ENCODE measurements at regions not wholly inside any gene's neighbourhood (a gene's known extent, or its start where the extent isn't known, plus 50 kb on each side); places are given as distances from the start of the nearest gene placed in this dataset.
"Not testable (repeated sequence)": the region's sequence is repeated elsewhere in the genome, so short reads cannot be mapped to it uniquely, and the experiment has no call there.

- no peak for DNase-seq (ENCODE audit: low spot score)
These were observed 116.3 kb upstream of the ERG start for GRCh38 chr21:38614558-38614957.

- DNase-seq (ENCODE audit: low spot score), result no peak
These were observed 121.2 kb upstream of the ERG start for GRCh38 chr21:38619480-38619879.

GRCh38 chr21:38619992-38620479 lies 121.8 kb upstream of the ERG start:
- no peak for DNase-seq (ENCODE audit: low spot score)

GRCh38 chr21:38621132-38621531 lies 122.9 kb upstream of the ERG start:
- no peak for DNase-seq (ENCODE audit: low spot score)

GRCh38 chr21:38622081-38622826 lies 124.0 kb upstream of the ERG start:
- no peak for DNase-seq (ENCODE audit: low spot score)

- DNase-seq (ENCODE audit: low spot score), result no peak
These were observed 124.5 kb upstream of the ERG start for GRCh38 chr21:38622827-38623209.

- DNase-seq (ENCODE audit: low spot score), result no peak
These were observed 125.3 kb upstream of the ERG start for GRCh38 chr21:38623552-38623951.

GRCh38 chr21:38625000-38625399 lies 126.7 kb upstream of the ERG start:
- DNase-seq (ENCODE audit: low spot score), result no peak

GRCh38 chr21:38626306-38626705 lies 128.0 kb upstream of the ERG start:
- DNase-seq (ENCODE audit: low spot score), result no peak

- DNase-seq (ENCODE audit: low spot score), result no peak
These were observed 130.1 kb upstream of the ERG start for GRCh38 chr21:38628349-38628748.

GRCh38 chr21:38631206-38631605 lies 132.9 kb upstream of the ERG start:
- DNase-seq (ENCODE audit: low spot score), result no peak

GRCh38 chr21:38631676-38632075 lies 133.4 kb upstream of the ERG start:
- no peak for DNase-seq (ENCODE audit: low spot score)

GRCh38 chr21:38637161-38637560 lies 138.9 kb upstream of the ERG start:
- no peak for DNase-seq (ENCODE audit: low spot score)

- DNase-seq (ENCODE audit: low spot score), result no peak
These were observed 141.5 kb upstream of the ERG start for GRCh38 chr21:38639571-38640354.

- DNase-seq (ENCODE audit: low spot score), result not testable (repeated sequence)
These were observed 142.1 kb upstream of the ERG start for GRCh38 chr21:38640355-38640742.

GRCh38 chr21:38643404-38644023 lies 145.2 kb upstream of the ERG start:
- no peak for DNase-seq (ENCODE audit: low spot score)

GRCh38 chr21:38645282-38645681 lies 147.0 kb upstream of the ERG start:
- DNase-seq (ENCODE audit: low spot score), result no peak

GRCh38 chr21:38646213-38646837 lies 148.0 kb upstream of the ERG start:
- DNase-seq (ENCODE audit: low spot score), result no peak

GRCh38 chr21:38649120-38649519 lies 150.8 kb upstream of the ERG start:
- no peak for DNase-seq (ENCODE audit: low spot score)

GRCh38 chr21:38651570-38651969 lies 153.3 kb upstream of the ERG start:
- DNase-seq (ENCODE audit: low spot score), result no peak

GRCh38 chr21:38652396-38652795 lies 153.3 kb upstream of the ETS2 start:
- no peak for DNase-seq (ENCODE audit: low spot score)

- no peak for DNase-seq (ENCODE audit: low spot score)
These were observed 151.1 kb upstream of the ETS2 start for GRCh38 chr21:38654580-38654979.

- no peak for DNase-seq (ENCODE audit: low spot score)
These were observed 147.2 kb upstream of the ETS2 start for GRCh38 chr21:38658511-38658910.
